GM23338 (cell line): ENCODE measurements at regions not wholly inside any gene's neighbourhood (a gene's known extent, or its start where the extent isn't known, plus 50 kb on each side); places are given as distances from the start of the nearest gene placed in this dataset.

ENCODE experiments used
- ATAC-seq: fragments of 200-7000 bp; cut with Tn5 transposase; 3 replicates; pipeline ENCODE4 v1.9.1; 2020
- DNase-seq: peaks from one replicate; pipeline ENCODE4 v3.0.0-alpha.2; 2015; ENCODE audit warnings: low spot score
- H2AFZ ChIP-seq: fragments of 200-600 bp; sonication (generic); 2 replicates; pipeline ENCODE4 v1.8.0; 2016; ENCODE audit warnings: antibody characterized with exemption, mild to moderate bottlenecking, moderate library complexity
- H3F3A ChIP-seq: fragments of 200-600 bp; sonication (generic); replicated peaks from 2 replicates; pipeline ENCODE4 v1.8.0; 2017; ENCODE audit warnings: antibody characterized with exemption, mixed run types, low read depth
- H3K27ac ChIP-seq: fragments of 200-600 bp; sonication (generic); 2 replicates; pipeline ENCODE4 v1.6.1; 2016; ENCODE audit warnings: low read depth
- H3K27me3 ChIP-seq: fragments of 200-600 bp; sonication (generic); 2 replicates; pipeline ENCODE4 v1.8.0; 2016; ENCODE audit warnings: mild to moderate bottlenecking, mixed run types, moderate library complexity; ENCODE audit not compliant: insufficient read depth
- H3K36me3 ChIP-seq: fragments of 200-600 bp; sonication (generic); 2 replicates; pipeline ENCODE4 v1.8.0; 2016; ENCODE audit warnings: mild to moderate bottlenecking; ENCODE audit not compliant: insufficient read depth
- H3K4me1 ChIP-seq: fragments of 200-600 bp; sonication (generic); 2 replicates; pipeline ENCODE4 v1.8.0; 2016; ENCODE audit warnings: mild to moderate bottlenecking, moderate library complexity; ENCODE audit not compliant: insufficient read depth
- H3K4me2 ChIP-seq: fragments of 200-600 bp; sonication (generic); 2 replicates; pipeline ENCODE4 v1.7.1; 2017; ENCODE audit warnings: mixed run types
- H3K4me3 ChIP-seq: fragments of 200-600 bp; sonication (generic); 2 replicates; pipeline ENCODE4 v1.6.1; 2016; ENCODE audit warnings: mixed run types
- H3K79me2 ChIP-seq: fragments of 200-600 bp; sonication (generic); replicated peaks from 2 replicates; pipeline ENCODE4 v1.8.0; 2017; ENCODE audit warnings: mild to moderate bottlenecking; ENCODE audit not compliant: insufficient read depth
- H3K9me2 ChIP-seq: fragments of 200-600 bp; sonication (generic); 2 replicates; pipeline ENCODE4 v1.8.0; 2017; ENCODE audit not compliant: insufficient read depth
- H4K20me1 ChIP-seq: fragments of 200-600 bp; sonication (generic); replicated peaks from 2 replicates; pipeline ENCODE4 v1.8.0; 2017; ENCODE audit warnings: mild to moderate bottlenecking; ENCODE audit not compliant: insufficient read depth
- H3K27ac Mint-ChIP-seq: 2 replicates; pipeline ENCODE4 v1.8.0; 2020; ENCODE audit warnings: inconsistent platforms, mild to moderate bottlenecking, moderate library complexity, mixed read lengths
- H3K27me3 Mint-ChIP-seq: 3 replicates; pipeline ENCODE4 v1.8.0; 2022; ENCODE audit warnings: low read depth, mild to moderate bottlenecking, moderate library complexity, mixed read lengths, inconsistent platforms; ENCODE audit not compliant: insufficient read depth, poor library complexity
- H3K36me3 Mint-ChIP-seq: 3 replicates; pipeline ENCODE4 v1.8.0; 2021; ENCODE audit warnings: low read depth, mild to moderate bottlenecking, inconsistent platforms, moderate library complexity, mixed read lengths
- H3K4me1 Mint-ChIP-seq: 3 replicates; pipeline ENCODE4 v1.8.0; 2020; ENCODE audit warnings: mild to moderate bottlenecking, inconsistent platforms, mixed read lengths
- H3K4me3 Mint-ChIP-seq: 3 replicates; pipeline ENCODE4 v1.8.0; 2021; ENCODE audit warnings: moderate library complexity, mild to moderate bottlenecking, inconsistent platforms, mixed read lengths
- H3K9me3 Mint-ChIP-seq: 3 replicates; pipeline ENCODE4 v1.8.0; 2020; ENCODE audit warnings: moderate library complexity, mild to moderate bottlenecking, inconsistent platforms, mixed read lengths
- JUNB ChIP-seq: IDR thresholded peaks from one replicate; pipeline ENCODE4 v1.6.1; 2016; ENCODE audit warnings: antibody characterized with exemption; ENCODE audit not compliant: unreplicated experiment
- NANOG ChIP-seq: IDR thresholded peaks from 2 replicates; pipeline ENCODE4 v1.6.1; 2016; ENCODE audit warnings: antibody characterized with exemption, borderline replicate concordance
- POLR2AphosphoS5 ChIP-seq: IDR thresholded peaks from 2 replicates; pipeline ENCODE4 v1.6.1; 2016; ENCODE audit warnings: antibody characterized with exemption, low read depth
- ZNF114 ChIP-seq: fragments of 250-450 bp; sonication (Bioruptor Pico); IDR thresholded peaks from 2 replicates; pipeline ENCODE4 v1.5.0; 2020; ENCODE audit warnings: mild to moderate bottlenecking, moderate library complexity
- ZNF462 ChIP-seq: fragments of 250-450 bp; sonication (Bioruptor Pico); IDR thresholded peaks from 2 replicates; pipeline ENCODE4 v1.5.0; 2020; ENCODE audit warnings: mild to moderate bottlenecking, moderate library complexity

GRCh38 chr7:86980223-86980622 lies 79.2 kb downstream of the ELAPOR2 start (continued):
- TF ChIP-seq POLR2AphosphoS5: no peak
- TF ChIP-seq ZNF114 (CRISPR knock-in tag): no peak
- no peak for TF ChIP-seq NANOG

- H3K27me3 ChIP-seq: no peaks in the 10 kb centered on the region
- Mint-ChIP-seq H3K9me3 (peaks cover 4% of the 10 kb centered on the region; the same call in 1 of the 3 replicates), H3K4me1 (peaks cover 21% of the 10 kb centered on the region), H3K27ac (no peak overlapping the region), H3K4me3 (no peak overlapping the region), H3K36me3 (peaks cover 18% of the 10 kb centered on the region; the same call in 2 of the 3 replicates), H3K27me3 (no peaks in the 10 kb centered on the region)
- peaks cover 6% of the 10 kb centered on the region; the same call in 1 of the 2 replicates for H3K9me2 ChIP-seq
- peaks cover 5% of the 10 kb centered on the region; the same call in 1 of the 2 replicates for H4K20me1 ChIP-seq
- H3K4me3 ChIP-seq: no peak overlapping the region
- peaks cover 9% of the 10 kb centered on the region; the same call in 1 of the 2 replicates for H3K4me1 ChIP-seq
- H3K79me2 ChIP-seq: peaks cover 90% of the 10 kb centered on the region
- H3K27ac ChIP-seq: no peak overlapping the region
- no peak overlapping the region for H2AFZ ChIP-seq
- H3F3A ChIP-seq: no peaks in the 10 kb centered on the region
- no peak overlapping the region for H3K4me2 ChIP-seq
- ATAC-seq (no peak), DNase-seq (no peak)
- TF ChIP-seq ZNF114 (CRISPR knock-in tag) (no peak), ZNF462 (CRISPR knock-in tag) (no peak), NANOG (no peak), JUNB (no peak)
- H3K36me3 ChIP-seq: no peaks in the 10 kb centered on the region; the same call in 1 of the 2 replicates
These were observed 80.5 kb downstream of the ELAPOR2 start for GRCh38 chr7:86978808-86979506.
